ENCODE measurements at regions not wholly inside any gene's neighbourhood (a gene's known extent, or its start where the extent isn't known, plus 50 kb on each side); places are given as distances from the start of the nearest gene placed in this dataset.
"Not testable (repeated sequence)": the region's sequence is repeated elsewhere in the genome, so short reads cannot be mapped to it uniquely, and the experiment has no call there.

- no peak for DNase-seq (ENCODE audit: insufficient read length, low spot score)
- FAIRE-seq = no peak
Measured at GRCh38 chr6:147667082-147667481, 158.6 kb downstream of the SAMD5 start.

- no peak for DNase-seq (ENCODE audit: insufficient read length, low spot score)
- no peak for FAIRE-seq
Measured at GRCh38 chr6:147674099-147674498, 165.6 kb downstream of the SAMD5 start.

- FAIRE-seq = no peak
- DNase-seq (ENCODE audit: insufficient read length, low spot score) = no peak
Measured at GRCh38 chr6:147674794-147675193, 166.3 kb downstream of the SAMD5 start.

GRCh38 chr6:147675281-147675680, 166.8 kb downstream of the SAMD5 start:
- FAIRE-seq (no peak), DNase-seq (ENCODE audit: insufficient read length, low spot score) (no peak)

GRCh38 chr6:147676495-147677199, 168.2 kb downstream of the SAMD5 start:
- DNase-seq (ENCODE audit: insufficient read length, low spot score) = no peak
- no peak for FAIRE-seq

- no peak for FAIRE-seq
- DNase-seq (ENCODE audit: insufficient read length, low spot score) = no peak
Measured at GRCh38 chr6:147677647-147678046, 169.2 kb downstream of the SAMD5 start.

GRCh38 chr6:147678253-147678652, 169.8 kb downstream of the SAMD5 start:
- FAIRE-seq (no peak), DNase-seq (ENCODE audit: insufficient read length, low spot score) (no peak)

GRCh38 chr6:147684906-147685305, 176.4 kb downstream of the SAMD5 start:
- DNase-seq (ENCODE audit: insufficient read length, low spot score) (no peak), FAIRE-seq (no peak)

GRCh38 chr6:147689398-147689797, 180.9 kb downstream of the SAMD5 start:
- DNase-seq (ENCODE audit: insufficient read length, low spot score) (no peak), FAIRE-seq (no peak)

GRCh38 chr6:147691446-147691845, 183.0 kb downstream of the SAMD5 start:
- no peak for DNase-seq (ENCODE audit: insufficient read length, low spot score)
- FAIRE-seq = no peak

- no peak for DNase-seq (ENCODE audit: insufficient read length, low spot score)
- no peak for FAIRE-seq
Measured at GRCh38 chr6:147693181-147693580, 184.7 kb downstream of the SAMD5 start.

- FAIRE-seq; DNase-seq (ENCODE audit: insufficient read length, low spot score): not testable (repeated sequence)
Measured at GRCh38 chr6:147694556-147694955, 186.1 kb downstream of the SAMD5 start.

GRCh38 chr6:147695819-147696218, 187.3 kb downstream of the SAMD5 start:
- no peak for DNase-seq (ENCODE audit: insufficient read length, low spot score)
- no peak for FAIRE-seq

GRCh38 chr6:147699140-147699539, 190.7 kb downstream of the SAMD5 start:
- no peak for DNase-seq (ENCODE audit: insufficient read length, low spot score)
- no peak for FAIRE-seq

- DNase-seq (ENCODE audit: insufficient read length, low spot score) (no peak), FAIRE-seq (no peak)
Measured at GRCh38 chr6:147699637-147700036, 191.1 kb downstream of the SAMD5 start.

GRCh38 chr6:147700436-147701209, 192.1 kb downstream of the SAMD5 start:
- no peak for DNase-seq (ENCODE audit: insufficient read length, low spot score)
- no peak for FAIRE-seq

GRCh38 chr6:147704691-147705090, 196.2 kb downstream of the SAMD5 start:
- FAIRE-seq (no peak), DNase-seq (ENCODE audit: insufficient read length, low spot score) (no peak)

GRCh38 chr6:147707524-147707923, 199.0 kb downstream of the SAMD5 start:
- DNase-seq (ENCODE audit: insufficient read length, low spot score) (no peak), FAIRE-seq (no peak)

GRCh38 chr6:147708170-147708569, 199.7 kb downstream of the SAMD5 start:
- DNase-seq (ENCODE audit: insufficient read length, low spot score) = no peak
- FAIRE-seq = no peak

- DNase-seq (ENCODE audit: insufficient read length, low spot score) (no peak), FAIRE-seq (no peak)
Measured at GRCh38 chr6:147709396-147710272, 201.1 kb downstream of the SAMD5 start.

GRCh38 chr6:147710890-147711289, 202.4 kb downstream of the SAMD5 start:
- no peak for DNase-seq (ENCODE audit: insufficient read length, low spot score)
- no peak for FAIRE-seq
